Progenitor cell of endocrine pancreas (in vitro differentiated cells): ENCODE measurements at regions not wholly inside any gene's neighbourhood (a gene's known extent, or its start where the extent isn't known, plus 50 kb on each side); places are given as distances from the start of the nearest gene placed in this dataset.

ENCODE experiments used
- DNase-seq: peaks from one replicate; pipeline ENCODE4 v3.0.0; 2021; ENCODE audit warnings: low spot score; ENCODE audit not compliant: unreplicated experiment
- H3K27ac Mint-ChIP-seq: 2 replicates; pipeline ENCODE4 v1.8.0; 2021; ENCODE audit warnings: mild to moderate bottlenecking, moderate library complexity, mixed read lengths
- H3K27me3 Mint-ChIP-seq: 2 replicates; pipeline ENCODE4 v1.8.0; 2021; ENCODE audit warnings: mixed read lengths
- H3K36me3 Mint-ChIP-seq: 2 replicates; pipeline ENCODE4 v1.8.0; 2022; ENCODE audit warnings: mixed read lengths; ENCODE audit not compliant: insufficient read depth
- H3K4me1 Mint-ChIP-seq: 2 replicates; pipeline ENCODE4 v1.8.0; 2021; ENCODE audit warnings: low read depth, mixed read lengths
- H3K4me3 Mint-ChIP-seq: 2 replicates; pipeline ENCODE4 v1.8.0; 2021; ENCODE audit warnings: low read depth, mild to moderate bottlenecking, moderate library complexity, mixed read lengths
- H3K9me3 Mint-ChIP-seq: 2 replicates; pipeline ENCODE4 v1.8.0; 2021; ENCODE audit warnings: low read depth, mixed read lengths
- CTCF ChIP-seq: fragments of 200-600 bp; sonication (generic); IDR thresholded peaks from one replicate; pipeline ENCODE4 v1.5.0; 2021; ENCODE audit warnings: antibody characterized with exemption, mild to moderate bottlenecking; ENCODE audit not compliant: unreplicated experiment

- TF ChIP-seq CTCF: no peak
- peaks cover 63% of the 10 kb centered on the region for H3K27me3 Mint-ChIP-seq
- H3K27ac Mint-ChIP-seq: no peak overlapping the region
These were observed 69.1 kb upstream of the B3GAT1 start for GRCh38 chr11:134481135-134481534.

GRCh38 chr11:134480136-134480712 is 68.2 kb upstream of the B3GAT1 start:
- DNase-seq: no peak
- Mint-ChIP-seq H3K27ac (no peak overlapping the region), H3K36me3 (no peaks in the 10 kb centered on the region), H3K27me3 (peaks cover 59% of the 10 kb centered on the region), H3K4me3 (no peak overlapping the region), H3K4me1 (no peaks in the 10 kb centered on the region), H3K9me3 (no peaks in the 10 kb centered on the region)
- TF ChIP-seq CTCF: no peak

More at GRCh38 chr11:134481135-134481534, 69.1 kb upstream of the B3GAT1 start:
- no peaks in the 10 kb centered on the region for H3K36me3 Mint-ChIP-seq
- no peaks in the 10 kb centered on the region for H3K9me3 Mint-ChIP-seq
- no peaks in the 10 kb centered on the region for H3K4me1 Mint-ChIP-seq
- H3K4me3 Mint-ChIP-seq: no peak overlapping the region
- DNase-seq: no peak

- H3K36me3 Mint-ChIP-seq: no peaks in the 10 kb centered on the region
These were observed 67.4 kb upstream of the B3GAT1 start for GRCh38 chr11:134479206-134480135.

GRCh38 chr11:134478611-134479010 is 66.6 kb upstream of the B3GAT1 start:
- Mint-ChIP-seq H3K27me3 (peaks cover 56% of the 10 kb centered on the region), H3K4me1 (no peaks in the 10 kb centered on the region), H3K36me3 (no peaks in the 10 kb centered on the region), H3K27ac (no peak overlapping the region), H3K9me3 (no peaks in the 10 kb centered on the region), H3K4me3 (no peak overlapping the region)
- no peak for TF ChIP-seq CTCF
- DNase-seq: no peak

More at GRCh38 chr11:134479206-134480135, 67.4 kb upstream of the B3GAT1 start:
- DNase-seq: no peak
- H3K4me1 Mint-ChIP-seq: no peaks in the 10 kb centered on the region
- TF ChIP-seq CTCF: no peak
- H3K27ac Mint-ChIP-seq: no peak overlapping the region
- no peaks in the 10 kb centered on the region for H3K9me3 Mint-ChIP-seq
- no peak overlapping the region for H3K4me3 Mint-ChIP-seq
- H3K27me3 Mint-ChIP-seq: peaks cover 58% of the 10 kb centered on the region

GRCh38 chr11:134478176-134478575 is 66.1 kb upstream of the B3GAT1 start:
- DNase-seq: no peak
- H3K27ac Mint-ChIP-seq: no peak overlapping the region
- no peaks in the 10 kb centered on the region for H3K4me1 Mint-ChIP-seq
- TF ChIP-seq CTCF: no peak
- H3K36me3 Mint-ChIP-seq: no peaks in the 10 kb centered on the region
- H3K4me3 Mint-ChIP-seq: no peak overlapping the region
- H3K9me3 Mint-ChIP-seq: no peaks in the 10 kb centered on the region
- H3K27me3 Mint-ChIP-seq: peaks cover 59% of the 10 kb centered on the region
